T-cell (primary cell): ENCODE measurements at regions not wholly inside any gene's neighbourhood (a gene's known extent, or its start where the extent isn't known, plus 50 kb on each side); places are given as distances from the start of the nearest gene placed in this dataset.

Source experiments
- ATAC-seq, 4 experiments: fragments of 200-7000 bp in 3 of 4; fragments of 150-1000 bp in 1 of 4; cut with Tn5 transposase; replicated peaks in 1 of 4; 1 replicate in 3 of 4; 2 replicates in 1 of 4; pipeline ENCODE4 v1.10.0; 2021; ENCODE audit warnings: moderate library complexity in 3 of 4, mild to moderate bottlenecking in 2 of 4, moderate number of reproducible peaks in 1 of 4
- CTCF ChIA-PET, 2 donors: fragments of 300-600 bp; sonication (Branson Sonifier 250); formaldehyde crosslinking; loops; one replicate each; lab custom pipeline; 2022; ENCODE audit warnings: antibody characterized with exemption in 2 of 2; lab: Charles Lee
- POLR2A ChIA-PET, 2 donors: fragments of 300-600 bp; sonication (Branson Sonifier 250); formaldehyde crosslinking; loops; one replicate each; lab custom pipeline; 2022; ENCODE audit warnings: antibody characterized with exemption in 2 of 2; lab: Charles Lee
- DNase-seq, 35 experiments: peaks; one replicate each; pipeline versions ENCODE4 v3.0.0 to v3.0.0-alpha.2; 2013 to 2023
- H3K27ac ChIP-seq: one replicate; pipeline ENCODE4 v1.5.1; 2013; ENCODE audit warnings: low read length
- H3K27me3 ChIP-seq, 2 experiments: replicated peaks in 1 of 2; 1 replicate in 1 of 2; 2 replicates in 1 of 2; pipeline versions ENCODE4 v1.6.1 to v1.7.0; 2013; ENCODE audit warnings: low read length in 1 of 2, mixed read lengths in 1 of 2; ENCODE audit not compliant: control insufficient read depth in 2 of 2, insufficient read depth in 2 of 2; ENCODE audit errors: extremely low read depth in 1 of 2
- H3K36me3 ChIP-seq, 2 donors: 1 replicate in 1 of 2; 2 replicates in 1 of 2; pipeline versions ENCODE4 v1.6.1 to v1.7.0; 2013; ENCODE audit warnings: low read length in 1 of 2; ENCODE audit not compliant: control insufficient read depth in 2 of 2, insufficient read depth in 1 of 2; ENCODE audit errors: extremely low read depth in 1 of 2
- H3K4me1 ChIP-seq, 2 experiments: 1 replicate in 1 of 2; 2 replicates in 1 of 2; pipeline versions ENCODE4 v1.6.1 to v1.7.0; 2013; ENCODE audit warnings: low read length in 2 of 2, mixed read lengths in 1 of 2; ENCODE audit not compliant: insufficient read depth in 2 of 2, control insufficient read depth in 1 of 2; ENCODE audit errors: extremely low read depth in 1 of 2
- H3K4me3 ChIP-seq, 2 donors: 1 replicate in 1 of 2; 2 replicates in 1 of 2; pipeline versions ENCODE4 v1.5.1 to v1.7.0; 2013; ENCODE audit warnings: mild to moderate bottlenecking in 2 of 2, low read length in 1 of 2, moderate library complexity in 1 of 2; ENCODE audit not compliant: control insufficient read depth in 1 of 2; ENCODE audit errors: extremely low read depth in 1 of 2
- H3K9me3 ChIP-seq: 2 replicates; pipeline ENCODE4 v1.7.0; 2013
- H3K27ac Mint-ChIP-seq, 2 donors: one replicate each; pipeline ENCODE4 v1.8.0; 2020 to 2021; ENCODE audit warnings: mild to moderate bottlenecking in 2 of 2, mixed read lengths in 2 of 2
- H3K27me3 Mint-ChIP-seq, 2 donors: one replicate each; pipeline ENCODE4 v1.8.0; 2021 to 2022; ENCODE audit warnings: mixed read lengths in 2 of 2
- H3K36me3 Mint-ChIP-seq: one replicate; pipeline ENCODE4 v1.8.0; 2021; ENCODE audit warnings: mixed read lengths
- H3K4me1 Mint-ChIP-seq, 3 donors: one replicate each; pipeline ENCODE4 v1.8.0; 2020 to 2022; ENCODE audit warnings: mixed read lengths in 3 of 3, mild to moderate bottlenecking in 1 of 3
- H3K4me3 Mint-ChIP-seq, 3 donors: one replicate each; pipeline ENCODE4 v1.8.0; 2020 to 2022; ENCODE audit warnings: mild to moderate bottlenecking in 3 of 3, mixed read lengths in 3 of 3, moderate library complexity in 3 of 3
- H3K9me3 Mint-ChIP-seq, 3 donors: one replicate each; pipeline ENCODE4 v1.8.0; 2020 to 2022; ENCODE audit warnings: mixed read lengths in 3 of 3
- WGBS: methylation state at CpG from one replicate; pipeline ENCODE4 v1.1.5; 2013; ENCODE audit warnings: missing lambda C conversion rate; ENCODE audit not compliant: insufficient coverage; 5-methylcytosine and 5-hydroxymethylcytosine counted together

- no peaks in the 10 kb centered on the region for H3K9me3 Mint-ChIP-seq
- H3K36me3 ChIP-seq: no peaks in the 10 kb centered on the region
- no peak overlapping the region for H3K4me3 Mint-ChIP-seq
- no peak overlapping the region for H3K27ac Mint-ChIP-seq
- no peaks in the 10 kb centered on the region for H3K9me3 ChIP-seq
- ChIA-PET POLR2A (interaction anchor here in 1 of 2 donors (0.7 kb wide), 1 partner anchor 20 kb away, joined by 7 read pairs; no protein-coding TSS in a partner anchor), CTCF (no interaction called here)
- peaks cover 3 to 4% of the 10 kb centered on the region in 2 donors for H3K27me3 Mint-ChIP-seq
- no peaks in the 10 kb centered on the region for H3K4me1 ChIP-seq
- H3K36me3 Mint-ChIP-seq: no peaks in the 10 kb centered on the region
- H3K4me1 Mint-ChIP-seq: no peaks in the 10 kb centered on the region
- no peak overlapping the region for H3K27ac ChIP-seq
- 87% methylated on average over 3 of the region's 3 CpGs for WGBS
- ATAC-seq: no peak
- no peaks in the 10 kb centered on the region for H3K27me3 ChIP-seq
- no peak for DNase-seq
- H3K4me3 ChIP-seq: no peak overlapping the region
Observed at GRCh38 chr4:53784112-53784511, 192.8 kb upstream of the LNX1 start.

- ChIA-PET CTCF (interaction anchor here in 1 of 2 donors (0.6 to 0.7 kb wide), 2 partner anchors 319 to 822 kb away, joined by 4 to 6 read pairs; no protein-coding TSS in a partner anchor), POLR2A (interaction anchor here in 1 of 2 donors (0.6 kb wide), 1 partner anchor 53 kb away, joined by 3 read pairs; no protein-coding TSS in a partner anchor)
- H3K9me3 ChIP-seq: no peaks in the 10 kb centered on the region
- H3K27ac Mint-ChIP-seq: no peak overlapping the region
- no peaks in the 10 kb centered on the region for H3K36me3 Mint-ChIP-seq
- H3K4me3 ChIP-seq: no peak overlapping the region
- H3K4me1 Mint-ChIP-seq: no peaks in the 10 kb centered on the region
- no peaks in the 10 kb centered on the region for H3K27me3 ChIP-seq
- DNase-seq (no peak), ATAC-seq (no peak)
- WGBS: no CpG with 5 or more reads among the region's 1 CpG
- no peaks in the 10 kb centered on the region for H3K4me1 ChIP-seq
- H3K27me3 Mint-ChIP-seq: peaks cover 3 to 4% of the 10 kb centered on the region in 2 donors
- no peak overlapping the region for H3K27ac ChIP-seq
- H3K9me3 Mint-ChIP-seq: no peaks in the 10 kb centered on the region
- no peak overlapping the region for H3K4me3 Mint-ChIP-seq
- H3K36me3 ChIP-seq: no peaks in the 10 kb centered on the region
Observed at GRCh38 chr4:53783208-53783859, 192.0 kb upstream of the LNX1 start.

GRCh38 chr4:53782458-53782845 lies 191.2 kb upstream of the LNX1 start:
- peaks cover 3 to 4% of the 10 kb centered on the region in 2 donors for H3K27me3 Mint-ChIP-seq
- ChIA-PET POLR2A (no interaction called here), CTCF (no interaction called here)
- Histone ChIP-seq H3K9me3 (no peaks in the 10 kb centered on the region), H3K4me1 (no peaks in the 10 kb centered on the region), H3K27ac (no peak overlapping the region), H3K27me3 (no peaks in the 10 kb centered on the region), H3K36me3 (no peaks in the 10 kb centered on the region), H3K4me3 (no peak overlapping the region)
- no peak overlapping the region for H3K27ac Mint-ChIP-seq
- 0% methylated on average over 2 of the region's 2 CpGs for WGBS
- no peak overlapping the region for H3K4me3 Mint-ChIP-seq
- ATAC-seq (no peak), DNase-seq (no peak)
- H3K9me3 Mint-ChIP-seq: no peaks in the 10 kb centered on the region
- no peaks in the 10 kb centered on the region for H3K36me3 Mint-ChIP-seq
- no peaks in the 10 kb centered on the region for H3K4me1 Mint-ChIP-seq

GRCh38 chr4:53781629-53782457 lies 190.6 kb upstream of the LNX1 start:
- ChIA-PET CTCF (no interaction called here), POLR2A (no interaction called here)
- ATAC-seq (no peak), DNase-seq (no peak)
- Histone ChIP-seq H3K27me3 (no peaks in the 10 kb centered on the region), H3K36me3 (no peaks in the 10 kb centered on the region), H3K27ac (no peak overlapping the region), H3K4me1 (no peaks in the 10 kb centered on the region), H3K9me3 (no peaks in the 10 kb centered on the region), H3K4me3 (no peak overlapping the region)
- Mint-ChIP-seq H3K9me3 (no peaks in the 10 kb centered on the region), H3K27me3 (peaks cover 3 to 4% of the 10 kb centered on the region in 2 donors), H3K36me3 (no peaks in the 10 kb centered on the region), H3K4me3 (no peak overlapping the region), H3K27ac (no peak overlapping the region), H3K4me1 (no peaks in the 10 kb centered on the region)
- 73% methylated on average over 6 of the region's 10 CpGs for WGBS

- H3K36me3 Mint-ChIP-seq: no peaks in the 10 kb centered on the region
- peaks cover 3 to 4% of the 10 kb centered on the region in 2 donors for H3K27me3 Mint-ChIP-seq
- no peak overlapping the region for H3K27ac Mint-ChIP-seq
- no peaks in the 10 kb centered on the region for H3K9me3 Mint-ChIP-seq
- WGBS: 94% methylated on average over 2 of the region's 4 CpGs
- H3K4me3 Mint-ChIP-seq: no peak overlapping the region
- no peaks in the 10 kb centered on the region for H3K9me3 ChIP-seq
- no peak overlapping the region for H3K4me3 ChIP-seq
- ChIA-PET POLR2A (no interaction called here), CTCF (no interaction called here)
- no peak for ATAC-seq
- no peaks in the 10 kb centered on the region for H3K27me3 ChIP-seq
- H3K27ac ChIP-seq: no peak overlapping the region
- H3K4me1 ChIP-seq: no peaks in the 10 kb centered on the region
- no peaks in the 10 kb centered on the region for H3K36me3 ChIP-seq
- no peaks in the 10 kb centered on the region for H3K4me1 Mint-ChIP-seq
- DNase-seq: no peak
Observed at GRCh38 chr4:53780736-53781400, 189.6 kb upstream of the LNX1 start.

- ChIA-PET CTCF (no interaction called here), POLR2A (no interaction called here)
- H3K4me1 Mint-ChIP-seq: no peaks in the 10 kb centered on the region
- H3K4me3 Mint-ChIP-seq: no peak overlapping the region
- H3K27ac Mint-ChIP-seq: no peak overlapping the region
- no peaks in the 10 kb centered on the region for H3K9me3 Mint-ChIP-seq
- DNase-seq (no peak), ATAC-seq (no peak)
- WGBS: no CpG with 5 or more reads among the region's 3 CpGs
- no peak overlapping the region for H3K4me3 ChIP-seq
- H3K36me3 Mint-ChIP-seq: no peaks in the 10 kb centered on the region
- no peaks in the 10 kb centered on the region for H3K9me3 ChIP-seq
- no peaks in the 10 kb centered on the region for H3K36me3 ChIP-seq
- H3K27ac ChIP-seq: no peak overlapping the region
- H3K27me3 ChIP-seq: no peaks in the 10 kb centered on the region
- no peaks in the 10 kb centered on the region for H3K4me1 ChIP-seq
- H3K27me3 Mint-ChIP-seq: peaks cover 0 to 3% of the 10 kb centered on the region in 2 donors
Observed at GRCh38 chr4:53779025-53779424, 187.7 kb upstream of the LNX1 start.
